Caco-2 (cell line): ENCODE measurements at regions not wholly inside any gene's neighbourhood (a gene's known extent, or its start where the extent isn't known, plus 50 kb on each side); places are given as distances from the start of the nearest gene placed in this dataset.

ENCODE experiments used
- BruUV-seq: library from RNA; stranded (reverse); fragments of 400-500 nt; replicated peaks from 2 replicates; lab custom pipeline; 2021; lab: Mats Ljungman, UMichigan
- CTCF ChIA-PET: fragments of 300-600 bp; sonication (Branson Sonifier 250); formaldehyde crosslinking; loops from one replicate; lab custom pipeline; 2022; ENCODE audit warnings: antibody characterized with exemption; lab: Charles Lee
- POLR2A ChIA-PET: fragments of 300-600 bp; sonication (Branson Sonifier 250); formaldehyde crosslinking; loops from one replicate; lab custom pipeline; 2022; ENCODE audit warnings: antibody characterized with exemption; lab: Charles Lee
- DNase-seq, 2 experiments: peaks; one replicate each; pipeline versions ENCODE4 v3.0.0 to v3.0.0-alpha.2; 2020 to 2022
- H3K27me3 ChIP-seq: replicated peaks from 2 replicates; pipeline ENCODE4 v1.6.0; 2011; ENCODE audit warnings: low read length; ENCODE audit not compliant: control insufficient read depth, insufficient read depth
- H3K36me3 ChIP-seq: 2 replicates; pipeline ENCODE4 v1.5.1; 2011; ENCODE audit warnings: low read length; ENCODE audit not compliant: control insufficient read depth, insufficient read depth
- H3K4me1 ChIP-seq: fragments of 250-450 bp; sonication (Bioruptor Pico); 2 replicates; pipeline ENCODE4 v1.5.1; 2020; ENCODE audit warnings: mild to moderate bottlenecking
- H3K4me3 ChIP-seq: 2 replicates; pipeline ENCODE4 v1.5.1; 2011; ENCODE audit warnings: low read depth, mild to moderate bottlenecking, control low read depth, low read length
- H3K9me3 ChIP-seq: fragments of 250-450 bp; sonication (Bioruptor Pico); 2 replicates; pipeline ENCODE4 v1.5.1; 2020; ENCODE audit warnings: mild to moderate bottlenecking, moderate library complexity
- H3K27ac Mint-ChIP-seq: one replicate; pipeline ENCODE4 v1.8.0; 2022; ENCODE audit warnings: mixed read lengths; ENCODE audit not compliant: unreplicated experiment
- H3K27me3 Mint-ChIP-seq: one replicate; pipeline ENCODE4 v1.8.0; 2022; ENCODE audit warnings: mixed read lengths; ENCODE audit not compliant: insufficient read depth, unreplicated experiment
- H3K36me3 Mint-ChIP-seq: one replicate; pipeline ENCODE4 v1.8.0; 2022; ENCODE audit warnings: mild to moderate bottlenecking, mixed read lengths; ENCODE audit not compliant: insufficient read depth, unreplicated experiment
- H3K4me1 Mint-ChIP-seq: one replicate; pipeline ENCODE4 v1.8.0; 2022; ENCODE audit warnings: low read depth, mixed read lengths; ENCODE audit not compliant: unreplicated experiment
- H3K4me3 Mint-ChIP-seq: one replicate; pipeline ENCODE4 v1.8.0; 2022; ENCODE audit warnings: mild to moderate bottlenecking, moderate library complexity, mixed read lengths; ENCODE audit not compliant: unreplicated experiment
- H3K9me3 Mint-ChIP-seq: one replicate; pipeline ENCODE4 v1.8.0; 2022; ENCODE audit warnings: mixed read lengths; ENCODE audit not compliant: unreplicated experiment
- CTCF ChIP-seq, 2 experiments: fragments of 200-600 bp in 1 of 2; IDR thresholded peaks; 1 replicate in 1 of 2; 2 replicates in 1 of 2; pipeline versions ENCODE4 v1.5.1 to v1.8.0; 2011 to 2022; ENCODE audit warnings: antibody characterized with exemption in 1 of 2, control low read depth in 1 of 2, inconsistent platforms in 1 of 2, low read depth in 1 of 2, low read length in 1 of 2, mild to moderate bottlenecking in 1 of 2, moderate library complexity in 1 of 2; ENCODE audit not compliant: insufficient read depth in 1 of 2, severe bottlenecking in 1 of 2, unreplicated experiment in 1 of 2
- intact Hi-C: fragments of 100-400 bp; cut with micrococcal nuclease; formaldehyde crosslinking; loops from one replicate; pipeline ENCODE4 v1.10.0; 2022; ENCODE audit not compliant: unreplicated experiment

GRCh38 chr6:156437121-156437879 lies 339.9 kb upstream of the ARID1B start:
- Mint-ChIP-seq H3K9me3 (peaks cover 18% of the 10 kb centered on the region), H3K4me1 (no peaks in the 10 kb centered on the region), H3K27ac (no peak overlapping the region), H3K27me3 (peaks cover 8% of the 10 kb centered on the region), H3K36me3 (no peaks in the 10 kb centered on the region), H3K4me3 (no peak overlapping the region)
- Histone ChIP-seq H3K9me3 (no peaks in the 10 kb centered on the region), H3K27me3 (no peaks in the 10 kb centered on the region), H3K36me3 (no peaks in the 10 kb centered on the region), H3K4me3 (no peak overlapping the region), H3K4me1 (no peaks in the 10 kb centered on the region)
- no TSS peak for BruUV-seq
- ChIA-PET POLR2A (no interaction called here), CTCF (interaction anchor here (0.6 kb wide), 1 partner anchor 516 kb away, joined by 3 read pairs; no protein-coding TSS in a partner anchor)
- TF ChIP-seq CTCF (IDR thresholded peaks at IDR 0.05; ENCODE audit: insufficient read depth in 1 of 2, low read depth in 1 of 2, low read length in 1 of 2, severe bottlenecking in 1 of 2, unreplicated experiment in 1 of 2) = no peak
- intact Hi-C loops = no loop called here
- DNase-seq = no peak

- H3K27me3 ChIP-seq = no peaks in the 10 kb centered on the region
- H3K9me3 ChIP-seq = no peaks in the 10 kb centered on the region
- no TSS peak for BruUV-seq
- no peaks in the 10 kb centered on the region for H3K36me3 ChIP-seq
- no peak for TF ChIP-seq CTCF (IDR thresholded peaks at IDR 0.05; ENCODE audit: insufficient read depth in 1 of 2, low read depth in 1 of 2, low read length in 1 of 2, severe bottlenecking in 1 of 2, unreplicated experiment in 1 of 2)
- no peak for DNase-seq
- no peaks in the 10 kb centered on the region for H3K9me3 Mint-ChIP-seq
- intact Hi-C loops = no loop called here
- H3K4me3 Mint-ChIP-seq = no peak overlapping the region
- H3K27ac Mint-ChIP-seq = no peak overlapping the region
- H3K4me1 Mint-ChIP-seq = no peaks in the 10 kb centered on the region
- no peaks in the 10 kb centered on the region for H3K4me1 ChIP-seq
- POLR2A ChIA-PET = no interaction called here
- CTCF ChIA-PET = no interaction called here
- H3K36me3 Mint-ChIP-seq = no peaks in the 10 kb centered on the region
- H3K27me3 Mint-ChIP-seq = peaks cover 3% of the 10 kb centered on the region
- no peak overlapping the region for H3K4me3 ChIP-seq
These were observed 342.4 kb upstream of the ARID1B start for GRCh38 chr6:156434795-156435190.

GRCh38 chr6:156434049-156434794 lies 343.0 kb upstream of the ARID1B start:
- intact Hi-C loops = no loop called here
- TF ChIP-seq CTCF (IDR thresholded peaks at IDR 0.05; ENCODE audit: insufficient read depth in 1 of 2, low read depth in 1 of 2, low read length in 1 of 2, severe bottlenecking in 1 of 2, unreplicated experiment in 1 of 2) = no peak
- no peaks in the 10 kb centered on the region for H3K36me3 ChIP-seq
- H3K4me3 ChIP-seq = no peak overlapping the region
- no TSS peak for BruUV-seq
- no peaks in the 10 kb centered on the region for H3K4me1 Mint-ChIP-seq
- H3K9me3 ChIP-seq = no peaks in the 10 kb centered on the region
- H3K27me3 ChIP-seq = no peaks in the 10 kb centered on the region
- no peak overlapping the region for H3K4me3 Mint-ChIP-seq
- POLR2A ChIA-PET = no interaction called here
- no peaks in the 10 kb centered on the region for H3K4me1 ChIP-seq
- H3K9me3 Mint-ChIP-seq = no peaks in the 10 kb centered on the region
- H3K27ac Mint-ChIP-seq = no peak overlapping the region
- H3K36me3 Mint-ChIP-seq = no peaks in the 10 kb centered on the region
- H3K27me3 Mint-ChIP-seq = peaks cover 3% of the 10 kb centered on the region
- CTCF ChIA-PET = no interaction called here
- no peak for DNase-seq
